ENCODE measurements at regions not wholly inside any gene's neighbourhood (a gene's known extent, or its start where the extent isn't known, plus 50 kb on each side); places are given as distances from the start of the nearest gene placed in this dataset.

GRCh38 chr19:30691819-30692166, 319.6 kb downstream of the ZNF536 start:
- TF ChIP-seq, protein P1, sequence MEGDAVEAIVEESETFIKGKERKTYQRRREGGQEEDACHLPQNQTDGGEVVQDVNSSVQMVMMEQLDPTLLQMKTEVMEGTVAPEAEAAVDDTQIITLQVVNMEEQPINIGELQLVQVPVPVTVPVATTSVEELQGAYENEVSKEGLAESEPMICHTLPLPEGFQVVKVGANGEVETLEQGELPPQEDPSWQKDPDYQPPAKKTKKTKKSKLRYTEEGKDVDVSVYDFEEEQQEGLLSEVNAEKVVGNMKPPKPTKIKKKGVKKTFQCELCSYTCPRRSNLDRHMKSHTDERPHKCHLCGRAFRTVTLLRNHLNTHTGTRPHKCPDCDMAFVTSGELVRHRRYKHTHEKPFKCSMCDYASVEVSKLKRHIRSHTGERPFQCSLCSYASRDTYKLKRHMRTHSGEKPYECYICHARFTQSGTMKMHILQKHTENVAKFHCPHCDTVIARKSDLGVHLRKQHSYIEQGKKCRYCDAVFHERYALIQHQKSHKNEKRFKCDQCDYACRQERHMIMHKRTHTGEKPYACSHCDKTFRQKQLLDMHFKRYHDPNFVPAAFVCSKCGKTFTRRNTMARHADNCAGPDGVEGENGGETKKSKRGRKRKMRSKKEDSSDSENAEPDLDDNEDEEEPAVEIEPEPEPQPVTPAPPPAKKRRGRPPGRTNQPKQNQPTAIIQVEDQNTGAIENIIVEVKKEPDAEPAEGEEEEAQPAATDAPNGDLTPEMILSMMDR (conservative IDR thresholded peaks at IDR 0.05; ENCODE audit: low read length), result no peak
- no peak for TF ChIP-seq EZH2phosphoT487 (IDR thresholded peaks at IDR 0.05; ENCODE audit: borderline replicate concordance, low read depth, low read length)
